ENCODE measurements at regions not wholly inside any gene's neighbourhood (a gene's known extent, or its start where the extent isn't known, plus 50 kb on each side); places are given as distances from the start of the nearest gene placed in this dataset.

- H3K27ac ChIP-seq (ENCODE audit: low read depth, low read length), result no peak overlapping the region
- 0 out of 2 replicates have a peak, but pooled peaks cover 3% of the 10 kb centered on the region for H3K4me1 ChIP-seq (ENCODE audit: control insufficient read depth, insufficient read depth, low read length)
- H3K27me3 ChIP-seq (ENCODE audit: control insufficient read depth, insufficient read depth, low read length), result no peaks in the 10 kb centered on the region
- H3K9me3 ChIP-seq (ENCODE audit: control insufficient read depth, insufficient read depth, low read depth, low read length), result no peaks in the 10 kb centered on the region
- H3K36me3 ChIP-seq (ENCODE audit: control insufficient read depth, insufficient read depth, low read length), result no peaks in the 10 kb centered on the region
- no peak overlapping the region for H3K9ac ChIP-seq (ENCODE audit: low read length)
- H3K4me3 ChIP-seq (ENCODE audit: low read depth, low read length), result no peak overlapping the region
Measured at GRCh38 chr9:73689051-73689870, 537.6 kb downstream of the ANXA1 start.

GRCh38 chr9:73701415-73702057 is 549.9 kb downstream of the ANXA1 start:
- H3K36me3 ChIP-seq (ENCODE audit: control insufficient read depth, insufficient read depth, low read length), result no peaks in the 10 kb centered on the region
- no peaks in the 10 kb centered on the region for H3K4me1 ChIP-seq (ENCODE audit: control insufficient read depth, insufficient read depth, low read length)
- H3K27ac ChIP-seq (ENCODE audit: low read depth, low read length), result no peak overlapping the region
- no peaks in the 10 kb centered on the region for H3K27me3 ChIP-seq (ENCODE audit: control insufficient read depth, insufficient read depth, low read length)
- no peaks in the 10 kb centered on the region for H3K9me3 ChIP-seq (ENCODE audit: control insufficient read depth, insufficient read depth, low read depth, low read length)
- no peak overlapping the region for H3K9ac ChIP-seq (ENCODE audit: low read length)
- no peak overlapping the region for H3K4me3 ChIP-seq (ENCODE audit: low read depth, low read length)

- H3K4me1 ChIP-seq (ENCODE audit: control insufficient read depth, insufficient read depth, low read length), result no peaks in the 10 kb centered on the region
- no peaks in the 10 kb centered on the region for H3K27me3 ChIP-seq (ENCODE audit: control insufficient read depth, insufficient read depth, low read length)
- H3K9me3 ChIP-seq (ENCODE audit: control insufficient read depth, insufficient read depth, low read depth, low read length), result no peaks in the 10 kb centered on the region
- no peak overlapping the region for H3K27ac ChIP-seq (ENCODE audit: low read depth, low read length)
- H3K36me3 ChIP-seq (ENCODE audit: control insufficient read depth, insufficient read depth, low read length), result no peaks in the 10 kb centered on the region
- no peak overlapping the region for H3K9ac ChIP-seq (ENCODE audit: low read length)
- no peak overlapping the region for H3K4me3 ChIP-seq (ENCODE audit: low read depth, low read length)
Measured at GRCh38 chr9:73714294-73714693, 562.6 kb downstream of the ANXA1 start.

- H3K4me3 ChIP-seq (ENCODE audit: low read depth, low read length), result no peak overlapping the region
- no peaks in the 10 kb centered on the region for H3K36me3 ChIP-seq (ENCODE audit: control insufficient read depth, insufficient read depth, low read length)
- H3K9ac ChIP-seq (ENCODE audit: low read length), result no peak overlapping the region
- H3K9me3 ChIP-seq (ENCODE audit: control insufficient read depth, insufficient read depth, low read depth, low read length), result no peaks in the 10 kb centered on the region
- no peaks in the 10 kb centered on the region for H3K4me1 ChIP-seq (ENCODE audit: control insufficient read depth, insufficient read depth, low read length)
- no peak overlapping the region for H3K27ac ChIP-seq (ENCODE audit: low read depth, low read length)
- no peaks in the 10 kb centered on the region for H3K27me3 ChIP-seq (ENCODE audit: control insufficient read depth, insufficient read depth, low read length)
Measured at GRCh38 chr9:73715591-73715990, 563.9 kb downstream of the ANXA1 start.

- Histone ChIP-seq H3K36me3 (ENCODE audit: control insufficient read depth, insufficient read depth, low read length) (no peaks in the 10 kb centered on the region), H3K27me3 (ENCODE audit: control insufficient read depth, insufficient read depth, low read length) (no peaks in the 10 kb centered on the region), H3K27ac (ENCODE audit: low read depth, low read length) (no peak overlapping the region), H3K4me1 (ENCODE audit: control insufficient read depth, insufficient read depth, low read length) (no peaks in the 10 kb centered on the region), H3K9me3 (ENCODE audit: control insufficient read depth, insufficient read depth, low read depth, low read length) (peaks cover 11% of the 10 kb centered on the region), H3K9ac (ENCODE audit: low read length) (no peak overlapping the region), H3K4me3 (ENCODE audit: low read depth, low read length) (no peak overlapping the region)
Measured at GRCh38 chr9:73719660-73720059, 568.0 kb downstream of the ANXA1 start.

- H3K9ac ChIP-seq (ENCODE audit: low read length), result no peak overlapping the region
- H3K27me3 ChIP-seq (ENCODE audit: control insufficient read depth, insufficient read depth, low read length), result no peaks in the 10 kb centered on the region
- peaks cover 11% of the 10 kb centered on the region for H3K9me3 ChIP-seq (ENCODE audit: control insufficient read depth, insufficient read depth, low read depth, low read length)
- H3K4me1 ChIP-seq (ENCODE audit: control insufficient read depth, insufficient read depth, low read length), result no peaks in the 10 kb centered on the region
- H3K27ac ChIP-seq (ENCODE audit: low read depth, low read length), result no peak overlapping the region
- no peak overlapping the region for H3K4me3 ChIP-seq (ENCODE audit: low read depth, low read length)
- H3K36me3 ChIP-seq (ENCODE audit: control insufficient read depth, insufficient read depth, low read length), result no peaks in the 10 kb centered on the region
Measured at GRCh38 chr9:73720601-73721000, 568.9 kb downstream of the ANXA1 start.

GRCh38 chr9:73736270-73736669 is 584.6 kb downstream of the ANXA1 start:
- no peaks in the 10 kb centered on the region for H3K9me3 ChIP-seq (ENCODE audit: control insufficient read depth, insufficient read depth, low read depth, low read length)
- no peak overlapping the region for H3K27ac ChIP-seq (ENCODE audit: low read depth, low read length)
- no peaks in the 10 kb centered on the region for H3K27me3 ChIP-seq (ENCODE audit: control insufficient read depth, insufficient read depth, low read length)
- no peak overlapping the region for H3K4me3 ChIP-seq (ENCODE audit: low read depth, low read length)
- no peak overlapping the region for H3K9ac ChIP-seq (ENCODE audit: low read length)
- H3K36me3 ChIP-seq (ENCODE audit: control insufficient read depth, insufficient read depth, low read length), result no peaks in the 10 kb centered on the region
- no peaks in the 10 kb centered on the region for H3K4me1 ChIP-seq (ENCODE audit: control insufficient read depth, insufficient read depth, low read length)

GRCh38 chr9:73738741-73739530 is 587.3 kb downstream of the ANXA1 start:
- Histone ChIP-seq H3K4me1 (ENCODE audit: control insufficient read depth, insufficient read depth, low read length) (no peaks in the 10 kb centered on the region), H3K9me3 (ENCODE audit: control insufficient read depth, insufficient read depth, low read depth, low read length) (no peaks in the 10 kb centered on the region), H3K27me3 (ENCODE audit: control insufficient read depth, insufficient read depth, low read length) (no peaks in the 10 kb centered on the region)

GRCh38 chr9:73741316-73741715 is 589.7 kb downstream of the ANXA1 start:
- Histone ChIP-seq H3K9ac (ENCODE audit: low read length) (no peak overlapping the region), H3K9me3 (ENCODE audit: control insufficient read depth, insufficient read depth, low read depth, low read length) (no peaks in the 10 kb centered on the region), H3K4me1 (ENCODE audit: control insufficient read depth, insufficient read depth, low read length) (no peaks in the 10 kb centered on the region), H3K4me3 (ENCODE audit: low read depth, low read length) (no peak overlapping the region), H3K27ac (ENCODE audit: low read depth, low read length) (no peak overlapping the region), H3K27me3 (ENCODE audit: control insufficient read depth, insufficient read depth, low read length) (no peaks in the 10 kb centered on the region), H3K36me3 (ENCODE audit: control insufficient read depth, insufficient read depth, low read length) (no peaks in the 10 kb centered on the region)

More at GRCh38 chr9:73738741-73739530, 587.3 kb downstream of the ANXA1 start:
- Histone ChIP-seq H3K27ac (ENCODE audit: low read depth, low read length) (no peak overlapping the region), H3K4me3 (ENCODE audit: low read depth, low read length) (no peak overlapping the region), H3K9ac (ENCODE audit: low read length) (no peak overlapping the region), H3K36me3 (ENCODE audit: control insufficient read depth, insufficient read depth, low read length) (no peaks in the 10 kb centered on the region)

- Histone ChIP-seq H3K4me3 (ENCODE audit: low read depth, low read length) (no peak overlapping the region), H3K27me3 (ENCODE audit: control insufficient read depth, insufficient read depth, low read length) (no peaks in the 10 kb centered on the region), H3K9ac (ENCODE audit: low read length) (no peak overlapping the region), H3K9me3 (ENCODE audit: control insufficient read depth, insufficient read depth, low read depth, low read length) (no peaks in the 10 kb centered on the region), H3K36me3 (ENCODE audit: control insufficient read depth, insufficient read depth, low read length) (no peaks in the 10 kb centered on the region), H3K27ac (ENCODE audit: low read depth, low read length) (no peak overlapping the region), H3K4me1 (ENCODE audit: control insufficient read depth, insufficient read depth, low read length) (no peaks in the 10 kb centered on the region)
Measured at GRCh38 chr9:73742412-73742811, 590.7 kb downstream of the ANXA1 start.

GRCh38 chr9:73743826-73744225 is 592.2 kb downstream of the ANXA1 start:
- Histone ChIP-seq H3K36me3 (ENCODE audit: control insufficient read depth, insufficient read depth, low read length) (no peaks in the 10 kb centered on the region), H3K27me3 (ENCODE audit: control insufficient read depth, insufficient read depth, low read length) (no peaks in the 10 kb centered on the region), H3K9ac (ENCODE audit: low read length) (no peak overlapping the region), H3K9me3 (ENCODE audit: control insufficient read depth, insufficient read depth, low read depth, low read length) (no peaks in the 10 kb centered on the region), H3K4me3 (ENCODE audit: low read depth, low read length) (no peak overlapping the region), H3K4me1 (ENCODE audit: control insufficient read depth, insufficient read depth, low read length) (no peaks in the 10 kb centered on the region), H3K27ac (ENCODE audit: low read depth, low read length) (no peak overlapping the region)

Measured in HUES6 (cell line).